DND-41 (cell line): ENCODE measurements at regions not wholly inside any gene's neighbourhood (a gene's known extent, or its start where the extent isn't known, plus 50 kb on each side); places are given as distances from the start of the nearest gene placed in this dataset.

Source experiments
- CTCF ChIP-seq: IDR thresholded peaks from 2 replicates; pipeline ENCODE4 v1.5.1; 2012; ENCODE audit warnings: borderline replicate concordance, low read length, moderate library complexity, mild to moderate bottlenecking; ENCODE audit not compliant: poor library complexity, severe bottlenecking; ENCODE audit errors: extremely low read depth
- EZH2 ChIP-seq: IDR thresholded peaks from 3 replicates; pipeline ENCODE4 v1.6.1; 2012; ENCODE audit warnings: borderline replicate concordance, low read depth, mild to moderate bottlenecking, moderate library complexity, low read length, inconsistent platforms; ENCODE audit not compliant: severe bottlenecking

- TF ChIP-seq CTCF (no peak), EZH2 (no peak)
Observed at GRCh38 chr21:35926003-35926740, 134.2 kb downstream of the SETD4 start.
